ENCODE measurements at regions not wholly inside any gene's neighbourhood (a gene's known extent, or its start where the extent isn't known, plus 50 kb on each side); places are given as distances from the start of the nearest gene placed in this dataset.

- no peak for TF ChIP-seq CTCF (IDR thresholded peaks at IDR 0.05)
- TF ChIP-seq EP300 (IDR thresholded peaks at IDR 0.05), result no peak
Observed at GRCh38 chr11:134716582-134716981, 304.5 kb upstream of the B3GAT1 start.

Measured in esophagus muscularis mucosa (tissue), 3 donors.